ENCODE measurements at regions not wholly inside any gene's neighbourhood (a gene's known extent, or its start where the extent isn't known, plus 50 kb on each side); places are given as distances from the start of the nearest gene placed in this dataset.

DNA sequence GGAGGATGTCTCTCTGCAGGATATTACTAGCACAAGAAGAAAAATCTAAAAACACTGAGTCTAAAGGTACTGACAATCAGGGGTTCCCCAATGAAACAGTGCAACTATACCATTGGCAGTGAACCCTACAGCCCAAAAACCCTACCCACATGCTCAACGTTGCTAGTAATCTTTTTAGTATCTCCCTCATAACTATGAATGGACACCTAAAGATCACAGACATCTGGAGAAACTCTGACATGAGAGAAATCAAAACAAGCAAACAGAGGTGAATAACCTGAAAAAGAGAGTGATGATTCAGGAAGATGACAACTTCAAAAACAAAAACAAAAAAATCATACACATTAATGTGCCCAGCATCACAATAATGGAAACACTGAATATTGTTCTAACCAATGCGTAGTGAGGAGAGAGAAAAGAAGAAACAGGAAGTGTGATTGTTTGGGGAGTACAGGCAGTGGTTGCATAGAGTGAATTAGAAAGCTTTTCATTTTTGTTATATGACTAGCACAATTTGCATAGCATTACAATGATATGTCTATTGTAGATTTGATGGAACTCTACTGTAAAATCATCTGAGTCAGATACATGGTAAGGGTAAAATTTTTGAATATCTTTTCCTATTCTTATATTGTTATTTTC, 78.9 kb upstream of the FMR1 start:
- no peak for TF ChIP-seq POLR2A (IDR thresholded peaks at IDR 0.05)
- TF ChIP-seq, protein P1, sequence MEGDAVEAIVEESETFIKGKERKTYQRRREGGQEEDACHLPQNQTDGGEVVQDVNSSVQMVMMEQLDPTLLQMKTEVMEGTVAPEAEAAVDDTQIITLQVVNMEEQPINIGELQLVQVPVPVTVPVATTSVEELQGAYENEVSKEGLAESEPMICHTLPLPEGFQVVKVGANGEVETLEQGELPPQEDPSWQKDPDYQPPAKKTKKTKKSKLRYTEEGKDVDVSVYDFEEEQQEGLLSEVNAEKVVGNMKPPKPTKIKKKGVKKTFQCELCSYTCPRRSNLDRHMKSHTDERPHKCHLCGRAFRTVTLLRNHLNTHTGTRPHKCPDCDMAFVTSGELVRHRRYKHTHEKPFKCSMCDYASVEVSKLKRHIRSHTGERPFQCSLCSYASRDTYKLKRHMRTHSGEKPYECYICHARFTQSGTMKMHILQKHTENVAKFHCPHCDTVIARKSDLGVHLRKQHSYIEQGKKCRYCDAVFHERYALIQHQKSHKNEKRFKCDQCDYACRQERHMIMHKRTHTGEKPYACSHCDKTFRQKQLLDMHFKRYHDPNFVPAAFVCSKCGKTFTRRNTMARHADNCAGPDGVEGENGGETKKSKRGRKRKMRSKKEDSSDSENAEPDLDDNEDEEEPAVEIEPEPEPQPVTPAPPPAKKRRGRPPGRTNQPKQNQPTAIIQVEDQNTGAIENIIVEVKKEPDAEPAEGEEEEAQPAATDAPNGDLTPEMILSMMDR (IDR thresholded peaks at IDR 0.05) = no peak
